ENCODE measurements at regions not wholly inside any gene's neighbourhood (a gene's known extent, or its start where the extent isn't known, plus 50 kb on each side); places are given as distances from the start of the nearest gene placed in this dataset.

DNA sequence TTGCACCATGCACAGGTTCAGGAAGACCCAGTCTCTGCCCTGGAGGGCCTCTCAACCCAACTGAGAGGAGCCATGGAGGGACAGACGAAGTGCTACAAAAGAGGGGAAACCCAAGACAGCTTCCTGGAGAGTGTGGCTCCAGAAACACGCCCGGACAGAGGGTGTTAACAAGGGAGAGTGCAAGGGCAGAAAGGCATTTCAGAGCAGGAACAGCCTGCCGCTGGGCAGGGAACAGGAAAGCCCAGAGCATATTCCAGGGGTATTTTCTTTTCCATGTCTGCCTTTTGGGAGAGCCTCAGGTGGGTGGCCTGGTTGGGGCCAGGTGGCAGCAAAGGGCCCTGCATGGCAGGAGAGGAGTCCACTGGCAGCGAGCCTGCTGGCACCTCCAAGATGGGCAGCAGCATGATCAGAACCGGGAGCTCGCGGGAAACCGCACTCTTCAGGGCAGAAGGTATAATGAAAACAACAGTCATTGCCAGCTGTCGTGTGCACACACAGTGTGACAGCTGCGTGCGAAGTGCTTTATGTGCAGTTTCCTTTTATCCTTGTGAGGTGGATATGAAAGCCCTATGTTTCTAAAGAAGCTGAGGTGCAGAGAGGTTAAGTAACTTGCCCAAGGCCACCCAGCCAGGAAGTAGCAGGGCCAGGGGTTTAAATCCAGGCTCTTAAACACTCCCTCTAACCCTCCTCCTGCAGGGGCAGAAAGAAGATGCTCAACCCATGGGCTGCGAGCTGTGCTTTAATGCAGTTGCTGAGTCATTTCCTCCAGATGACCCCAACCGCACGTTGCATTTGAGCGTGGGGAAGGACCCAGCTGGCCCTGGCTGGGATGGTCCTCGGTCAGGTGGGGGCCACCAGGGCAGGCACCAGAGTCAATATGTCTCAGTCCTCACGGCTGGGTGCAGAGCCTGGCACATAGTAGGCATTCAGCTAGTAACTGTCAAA, 128.6 kb downstream of the OAT start:
- Histone ChIP-seq H3K27ac (ENCODE audit: low read depth) (no peak overlapping the region), H3F3A (replicated peaks; ENCODE audit: low read depth) (no peaks in the 10 kb centered on the region), H3K36me3 (ENCODE audit: insufficient read depth) (no peaks in the 10 kb centered on the region), H3K4me2 (no peak overlapping the region), H3K9me2 (ENCODE audit: insufficient read depth) (no peaks in the 10 kb centered on the region), H2AFZ (peak overlapping the region; percentile 69), H4K20me1 (replicated peaks; ENCODE audit: insufficient read depth) (no peaks in the 10 kb centered on the region), H3K4me1 (ENCODE audit: insufficient read depth) (no peaks in the 10 kb centered on the region), H3K4me3 (no peak overlapping the region), H3K27me3 (ENCODE audit: insufficient read depth) (no peaks in the 10 kb centered on the region), H3K79me2 (replicated peaks; ENCODE audit: insufficient read depth) (no peaks in the 10 kb centered on the region)
- H3K4me3 Mint-ChIP-seq, result no peak overlapping the region
- ATAC-seq (no peak), DNase-seq (ENCODE audit: low spot score) (no peak)
- TF ChIP-seq NANOG (IDR thresholded peaks at IDR 0.05; ENCODE audit: borderline replicate concordance), result no peak
- TF ChIP-seq ZNF331 (CRISPR knock-in tag; IDR thresholded peaks at IDR 0.05; ENCODE audit: low read depth), result no peak
- TF ChIP-seq JUNB (IDR thresholded peaks at IDR 0.05; ENCODE audit: unreplicated experiment), result no peak
- TF ChIP-seq, protein P1, sequence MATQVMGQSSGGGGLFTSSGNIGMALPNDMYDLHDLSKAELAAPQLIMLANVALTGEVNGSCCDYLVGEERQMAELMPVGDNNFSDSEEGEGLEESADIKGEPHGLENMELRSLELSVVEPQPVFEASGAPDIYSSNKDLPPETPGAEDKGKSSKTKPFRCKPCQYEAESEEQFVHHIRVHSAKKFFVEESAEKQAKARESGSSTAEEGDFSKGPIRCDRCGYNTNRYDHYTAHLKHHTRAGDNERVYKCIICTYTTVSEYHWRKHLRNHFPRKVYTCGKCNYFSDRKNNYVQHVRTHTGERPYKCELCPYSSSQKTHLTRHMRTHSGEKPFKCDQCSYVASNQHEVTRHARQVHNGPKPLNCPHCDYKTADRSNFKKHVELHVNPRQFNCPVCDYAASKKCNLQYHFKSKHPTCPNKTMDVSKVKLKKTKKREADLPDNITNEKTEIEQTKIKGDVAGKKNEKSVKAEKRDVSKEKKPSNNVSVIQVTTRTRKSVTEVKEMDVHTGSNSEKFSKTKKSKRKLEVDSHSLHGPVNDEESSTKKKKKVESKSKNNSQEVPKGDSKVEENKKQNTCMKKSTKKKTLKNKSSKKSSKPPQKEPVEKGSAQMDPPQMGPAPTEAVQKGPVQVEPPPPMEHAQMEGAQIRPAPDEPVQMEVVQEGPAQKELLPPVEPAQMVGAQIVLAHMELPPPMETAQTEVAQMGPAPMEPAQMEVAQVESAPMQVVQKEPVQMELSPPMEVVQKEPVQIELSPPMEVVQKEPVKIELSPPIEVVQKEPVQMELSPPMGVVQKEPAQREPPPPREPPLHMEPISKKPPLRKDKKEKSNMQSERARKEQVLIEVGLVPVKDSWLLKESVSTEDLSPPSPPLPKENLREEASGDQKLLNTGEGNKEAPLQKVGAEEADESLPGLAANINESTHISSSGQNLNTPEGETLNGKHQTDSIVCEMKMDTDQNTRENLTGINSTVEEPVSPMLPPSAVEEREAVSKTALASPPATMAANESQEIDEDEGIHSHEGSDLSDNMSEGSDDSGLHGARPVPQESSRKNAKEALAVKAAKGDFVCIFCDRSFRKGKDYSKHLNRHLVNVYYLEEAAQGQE (IDR thresholded peaks at IDR 0.05; ENCODE audit: unreplicated experiment), result no peak
- TF ChIP-seq CREB1 (CRISPR knock-in tag; IDR thresholded peaks at IDR 0.05; ENCODE audit: low read depth), result no peak
- TF ChIP-seq, protein P2, sequence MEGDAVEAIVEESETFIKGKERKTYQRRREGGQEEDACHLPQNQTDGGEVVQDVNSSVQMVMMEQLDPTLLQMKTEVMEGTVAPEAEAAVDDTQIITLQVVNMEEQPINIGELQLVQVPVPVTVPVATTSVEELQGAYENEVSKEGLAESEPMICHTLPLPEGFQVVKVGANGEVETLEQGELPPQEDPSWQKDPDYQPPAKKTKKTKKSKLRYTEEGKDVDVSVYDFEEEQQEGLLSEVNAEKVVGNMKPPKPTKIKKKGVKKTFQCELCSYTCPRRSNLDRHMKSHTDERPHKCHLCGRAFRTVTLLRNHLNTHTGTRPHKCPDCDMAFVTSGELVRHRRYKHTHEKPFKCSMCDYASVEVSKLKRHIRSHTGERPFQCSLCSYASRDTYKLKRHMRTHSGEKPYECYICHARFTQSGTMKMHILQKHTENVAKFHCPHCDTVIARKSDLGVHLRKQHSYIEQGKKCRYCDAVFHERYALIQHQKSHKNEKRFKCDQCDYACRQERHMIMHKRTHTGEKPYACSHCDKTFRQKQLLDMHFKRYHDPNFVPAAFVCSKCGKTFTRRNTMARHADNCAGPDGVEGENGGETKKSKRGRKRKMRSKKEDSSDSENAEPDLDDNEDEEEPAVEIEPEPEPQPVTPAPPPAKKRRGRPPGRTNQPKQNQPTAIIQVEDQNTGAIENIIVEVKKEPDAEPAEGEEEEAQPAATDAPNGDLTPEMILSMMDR (conservative IDR thresholded peaks at IDR 0.05; ENCODE audit: low read depth in 2 of 2), result no peak
- TF ChIP-seq STAT1 (IDR thresholded peaks at IDR 0.05; ENCODE audit: unreplicated experiment), result no peak
- TF ChIP-seq, protein P3, sequence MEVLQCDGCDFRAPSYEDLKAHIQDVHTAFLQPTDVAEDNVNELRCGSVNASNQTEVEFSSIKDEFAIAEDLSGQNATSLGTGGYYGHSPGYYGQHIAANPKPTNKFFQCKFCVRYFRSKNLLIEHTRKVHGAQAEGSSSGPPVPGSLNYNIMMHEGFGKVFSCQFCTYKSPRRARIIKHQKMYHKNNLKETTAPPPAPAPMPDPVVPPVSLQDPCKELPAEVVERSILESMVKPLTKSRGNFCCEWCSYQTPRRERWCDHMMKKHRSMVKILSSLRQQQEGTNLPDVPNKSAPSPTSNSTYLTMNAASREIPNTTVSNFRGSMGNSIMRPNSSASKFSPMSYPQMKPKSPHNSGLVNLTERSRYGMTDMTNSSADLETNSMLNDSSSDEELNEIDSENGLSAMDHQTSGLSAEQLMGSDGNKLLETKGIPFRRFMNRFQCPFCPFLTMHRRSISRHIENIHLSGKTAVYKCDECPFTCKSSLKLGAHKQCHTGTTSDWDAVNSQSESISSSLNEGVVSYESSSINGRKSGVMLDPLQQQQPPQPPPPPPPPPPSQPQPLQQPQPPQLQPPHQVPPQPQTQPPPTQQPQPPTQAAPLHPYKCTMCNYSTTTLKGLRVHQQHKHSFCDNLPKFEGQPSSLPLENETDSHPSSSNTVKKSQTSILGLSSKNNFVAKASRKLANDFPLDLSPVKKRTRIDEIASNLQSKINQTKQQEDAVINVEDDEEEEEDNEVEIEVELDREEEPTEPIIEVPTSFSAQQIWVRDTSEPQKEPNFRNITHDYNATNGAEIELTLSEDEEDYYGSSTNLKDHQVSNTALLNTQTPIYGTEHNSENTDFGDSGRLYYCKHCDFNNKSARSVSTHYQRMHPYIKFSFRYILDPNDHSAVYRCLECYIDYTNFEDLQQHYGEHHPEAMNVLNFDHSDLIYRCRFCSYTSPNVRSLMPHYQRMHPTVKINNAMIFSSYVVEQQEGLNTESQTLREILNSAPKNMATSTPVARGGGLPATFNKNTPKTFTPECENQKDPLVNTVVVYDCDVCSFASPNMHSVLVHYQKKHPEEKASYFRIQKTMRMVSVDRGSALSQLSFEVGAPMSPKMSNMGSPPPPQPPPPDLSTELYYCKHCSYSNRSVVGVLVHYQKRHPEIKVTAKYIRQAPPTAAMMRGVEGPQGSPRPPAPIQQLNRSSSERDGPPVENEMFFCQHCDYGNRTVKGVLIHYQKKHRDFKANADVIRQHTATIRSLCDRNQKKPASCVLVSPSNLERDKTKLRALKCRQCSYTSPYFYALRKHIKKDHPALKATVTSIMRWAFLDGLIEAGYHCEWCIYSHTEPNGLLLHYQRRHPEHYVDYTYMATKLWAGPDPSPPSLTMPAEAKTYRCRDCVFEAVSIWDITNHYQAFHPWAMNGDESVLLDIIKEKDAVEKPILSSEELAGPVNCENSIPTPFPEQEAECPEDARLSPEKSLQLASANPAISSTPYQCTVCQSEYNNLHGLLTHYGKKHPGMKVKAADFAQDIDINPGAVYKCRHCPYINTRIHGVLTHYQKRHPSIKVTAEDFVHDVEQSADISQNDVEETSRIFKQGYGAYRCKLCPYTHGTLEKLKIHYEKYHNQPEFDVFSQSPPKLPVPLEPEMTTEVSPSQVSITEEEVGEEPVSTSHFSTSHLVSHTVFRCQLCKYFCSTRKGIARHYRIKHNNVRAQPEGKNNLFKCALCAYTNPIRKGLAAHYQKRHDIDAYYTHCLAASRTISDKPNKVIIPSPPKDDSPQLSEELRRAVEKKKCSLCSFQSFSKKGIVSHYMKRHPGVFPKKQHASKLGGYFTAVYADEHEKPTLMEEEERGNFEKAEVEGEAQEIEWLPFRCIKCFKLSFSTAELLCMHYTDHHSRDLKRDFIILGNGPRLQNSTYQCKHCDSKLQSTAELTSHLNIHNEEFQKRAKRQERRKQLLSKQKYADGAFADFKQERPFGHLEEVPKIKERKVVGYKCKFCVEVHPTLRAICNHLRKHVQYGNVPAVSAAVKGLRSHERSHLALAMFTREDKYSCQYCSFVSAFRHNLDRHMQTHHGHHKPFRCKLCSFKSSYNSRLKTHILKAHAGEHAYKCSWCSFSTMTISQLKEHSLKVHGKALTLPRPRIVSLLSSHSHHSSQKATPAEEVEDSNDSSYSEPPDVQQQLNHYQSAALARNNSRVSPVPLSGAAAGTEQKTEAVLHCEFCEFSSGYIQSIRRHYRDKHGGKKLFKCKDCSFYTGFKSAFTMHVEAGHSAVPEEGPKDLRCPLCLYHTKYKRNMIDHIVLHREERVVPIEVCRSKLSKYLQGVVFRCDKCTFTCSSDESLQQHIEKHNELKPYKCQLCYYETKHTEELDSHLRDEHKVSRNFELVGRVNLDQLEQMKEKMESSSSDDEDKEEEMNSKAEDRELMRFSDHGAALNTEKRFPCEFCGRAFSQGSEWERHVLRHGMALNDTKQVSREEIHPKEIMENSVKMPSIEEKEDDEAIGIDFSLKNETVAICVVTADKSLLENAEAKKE (CRISPR knock-in tag; IDR thresholded peaks at IDR 0.05), result no peak
- no peak for TF ChIP-seq POLR2AphosphoS5 (IDR thresholded peaks at IDR 0.05; ENCODE audit: low read depth)
- TF ChIP-seq ZNF114 (CRISPR knock-in tag; IDR thresholded peaks at IDR 0.05), result no peak
- TF ChIP-seq EZH2phosphoT487 (IDR thresholded peaks at IDR 0.05; ENCODE audit: unreplicated experiment), result no peak
- TF ChIP-seq, protein P4, sequence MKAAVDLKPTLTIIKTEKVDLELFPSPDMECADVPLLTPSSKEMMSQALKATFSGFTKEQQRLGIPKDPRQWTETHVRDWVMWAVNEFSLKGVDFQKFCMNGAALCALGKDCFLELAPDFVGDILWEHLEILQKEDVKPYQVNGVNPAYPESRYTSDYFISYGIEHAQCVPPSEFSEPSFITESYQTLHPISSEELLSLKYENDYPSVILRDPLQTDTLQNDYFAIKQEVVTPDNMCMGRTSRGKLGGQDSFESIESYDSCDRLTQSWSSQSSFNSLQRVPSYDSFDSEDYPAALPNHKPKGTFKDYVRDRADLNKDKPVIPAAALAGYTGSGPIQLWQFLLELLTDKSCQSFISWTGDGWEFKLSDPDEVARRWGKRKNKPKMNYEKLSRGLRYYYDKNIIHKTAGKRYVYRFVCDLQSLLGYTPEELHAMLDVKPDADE (IDR thresholded peaks at IDR 0.05), result no peak
- TF ChIP-seq EZH2 (IDR thresholded peaks at IDR 0.05; ENCODE audit: low read depth, unreplicated experiment), result no peak
- no peaks in the 10 kb centered on the region for H3K36me3 Mint-ChIP-seq (ENCODE audit: low read depth)
- no peaks in the 10 kb centered on the region for H3K4me1 Mint-ChIP-seq
- no peak overlapping the region for H3K27ac Mint-ChIP-seq
- no peaks in the 10 kb centered on the region for H3K9me3 Mint-ChIP-seq
- peaks cover 2% of the 10 kb centered on the region for H3K27me3 Mint-ChIP-seq (ENCODE audit: insufficient read depth, low read depth, poor library complexity)
